Fibroblast of lung (primary cell): ENCODE measurements at regions not wholly inside any gene's neighbourhood (a gene's known extent, or its start where the extent isn't known, plus 50 kb on each side); places are given as distances from the start of the nearest gene placed in this dataset.

Experiments used
- DNase-seq, 2 donors: peaks; one replicate each; pipeline versions ENCODE4 v3.0.0 to v3.0.0-alpha.2; 2010; ENCODE audit warnings: low read depth in 2 of 2
- H2AFZ ChIP-seq: 2 replicates; pipeline ENCODE4 v1.5.1; 2012; ENCODE audit warnings: low read length, control low read depth, inconsistent platforms
- H3K27ac ChIP-seq: 2 replicates; pipeline ENCODE4 v1.5.1; 2011; ENCODE audit warnings: low read length, control low read depth; ENCODE audit not compliant: insufficient read depth
- H3K27me3 ChIP-seq: 2 replicates; pipeline ENCODE4 v1.5.1; 2011; ENCODE audit warnings: mild to moderate bottlenecking, low read length; ENCODE audit not compliant: control insufficient read depth, insufficient read depth
- H3K36me3 ChIP-seq: 2 replicates; pipeline ENCODE4 v1.5.1; 2011; ENCODE audit warnings: low read length; ENCODE audit not compliant: control insufficient read depth, insufficient read depth
- H3K4me1 ChIP-seq: 2 replicates; pipeline ENCODE4 v1.5.1; 2011; ENCODE audit warnings: low read length; ENCODE audit not compliant: control insufficient read depth, insufficient read depth; ENCODE audit errors: extremely low read depth
- H3K4me2 ChIP-seq: 2 replicates; pipeline ENCODE4 v1.5.1; 2011; ENCODE audit warnings: low read length, control low read depth; ENCODE audit not compliant: insufficient read depth; ENCODE audit errors: extremely low read depth
- H3K4me3 ChIP-seq, 4 experiments: fragments of 200-600 bp in 1 of 4; sonication (generic) in 1 of 4; replicated peaks in 1 of 4; 2 replicates each; pipeline ENCODE4 v1.5.1; 2011 to 2016; ENCODE audit warnings: low read length in 4 of 4, low read depth in 3 of 4, mild to moderate bottlenecking in 3 of 4, control low read depth in 2 of 4, inconsistent platforms in 1 of 4, mixed read lengths in 1 of 4; ENCODE audit not compliant: insufficient read depth in 1 of 4; ENCODE audit errors: control extremely low read depth in 1 of 4
- H3K79me2 ChIP-seq: 2 replicates; pipeline ENCODE4 v1.5.1; 2012; ENCODE audit warnings: mild to moderate bottlenecking, low read length, inconsistent platforms; ENCODE audit not compliant: control insufficient read depth, insufficient read depth
- H3K9ac ChIP-seq: 2 replicates; pipeline ENCODE4 v1.5.1; 2011; ENCODE audit warnings: mild to moderate bottlenecking, low read length, control low read depth; ENCODE audit not compliant: insufficient read depth
- H3K9me3 ChIP-seq: 2 replicates; pipeline ENCODE4 v1.5.1; 2012; ENCODE audit warnings: low read depth, low read length; ENCODE audit not compliant: control insufficient read depth, insufficient read depth
- H4K20me1 ChIP-seq: 2 replicates; pipeline ENCODE4 v1.5.1; 2011; ENCODE audit warnings: low read length; ENCODE audit not compliant: control insufficient read depth, insufficient read depth; ENCODE audit errors: extremely low read depth
- EZH2 ChIP-seq: IDR thresholded peaks from 2 replicates; pipeline ENCODE4 v1.5.1; 2012; ENCODE audit warnings: low read length, control low read depth, mild to moderate bottlenecking; ENCODE audit errors: missing control alignments
- TF ChIP-seq, protein P1 (sequence below), 2 donors: IDR thresholded peaks in 1 of 2; conservative IDR thresholded peaks in 1 of 2; 1 replicate in 1 of 2; 2 replicates in 1 of 2; pipeline ENCODE4 v1.5.1; 2011 to 2012; ENCODE audit warnings: low read length in 2 of 2, control low read depth in 1 of 2, inconsistent platforms in 1 of 2, low read depth in 1 of 2, mild to moderate bottlenecking in 1 of 2

DNA sequence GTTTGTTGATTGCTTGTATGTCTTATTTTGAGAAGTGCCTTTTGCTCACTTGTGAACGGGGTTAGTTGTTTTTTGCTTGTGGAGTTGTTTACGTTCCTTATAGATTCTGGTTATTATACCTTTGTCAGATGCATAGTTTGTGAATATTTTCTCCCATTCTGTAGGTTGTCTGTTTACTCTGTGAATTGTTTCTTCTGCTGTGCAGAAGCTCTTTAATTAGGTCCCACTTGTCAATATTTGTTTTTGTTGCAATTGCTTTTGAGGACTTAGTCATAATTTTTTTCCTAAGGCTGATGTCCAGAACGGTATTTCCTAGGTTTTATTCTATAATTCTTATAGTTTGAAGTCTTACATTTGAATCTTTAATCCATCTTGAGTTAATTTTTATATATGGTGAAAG, 285.3 kb upstream of the GADL1 start:
- no peak overlapping the region for H2AFZ ChIP-seq
- no peak for DNase-seq
- no peaks in the 10 kb centered on the region for H3K9me3 ChIP-seq
- H3K9ac ChIP-seq = no peak overlapping the region
- H3K27ac ChIP-seq = no peak overlapping the region
- no peaks in the 10 kb centered on the region for H3K27me3 ChIP-seq
- no peaks in the 10 kb centered on the region for H4K20me1 ChIP-seq
- no peaks in the 10 kb centered on the region for H3K4me1 ChIP-seq
- no peaks in the 10 kb centered on the region for H3K79me2 ChIP-seq
- H3K36me3 ChIP-seq = no peaks in the 10 kb centered on the region
- H3K4me3 ChIP-seq = no peak overlapping the region
- H3K4me2 ChIP-seq = no peak overlapping the region
- TF ChIP-seq, protein P1, sequence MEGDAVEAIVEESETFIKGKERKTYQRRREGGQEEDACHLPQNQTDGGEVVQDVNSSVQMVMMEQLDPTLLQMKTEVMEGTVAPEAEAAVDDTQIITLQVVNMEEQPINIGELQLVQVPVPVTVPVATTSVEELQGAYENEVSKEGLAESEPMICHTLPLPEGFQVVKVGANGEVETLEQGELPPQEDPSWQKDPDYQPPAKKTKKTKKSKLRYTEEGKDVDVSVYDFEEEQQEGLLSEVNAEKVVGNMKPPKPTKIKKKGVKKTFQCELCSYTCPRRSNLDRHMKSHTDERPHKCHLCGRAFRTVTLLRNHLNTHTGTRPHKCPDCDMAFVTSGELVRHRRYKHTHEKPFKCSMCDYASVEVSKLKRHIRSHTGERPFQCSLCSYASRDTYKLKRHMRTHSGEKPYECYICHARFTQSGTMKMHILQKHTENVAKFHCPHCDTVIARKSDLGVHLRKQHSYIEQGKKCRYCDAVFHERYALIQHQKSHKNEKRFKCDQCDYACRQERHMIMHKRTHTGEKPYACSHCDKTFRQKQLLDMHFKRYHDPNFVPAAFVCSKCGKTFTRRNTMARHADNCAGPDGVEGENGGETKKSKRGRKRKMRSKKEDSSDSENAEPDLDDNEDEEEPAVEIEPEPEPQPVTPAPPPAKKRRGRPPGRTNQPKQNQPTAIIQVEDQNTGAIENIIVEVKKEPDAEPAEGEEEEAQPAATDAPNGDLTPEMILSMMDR (conservative IDR thresholded peaks at IDR 0.05 in 1 of 2, IDR thresholded peaks at IDR 0.05 in 1 of 2; ENCODE audit: low read depth in 1 of 2, low read length in 2 of 2) = no peak
- no peak for TF ChIP-seq EZH2

GRCh38 chr3:31180274-31180673, 285.8 kb upstream of the GADL1 start:
- Histone ChIP-seq H3K9me3 (no peaks in the 10 kb centered on the region), H3K4me1 (no peaks in the 10 kb centered on the region), H3K4me2 (no peak overlapping the region), H2AFZ (no peak overlapping the region), H4K20me1 (no peaks in the 10 kb centered on the region), H3K4me3 (no peak overlapping the region), H3K79me2 (no peaks in the 10 kb centered on the region), H3K27me3 (no peaks in the 10 kb centered on the region), H3K36me3 (no peaks in the 10 kb centered on the region), H3K27ac (no peak overlapping the region), H3K9ac (no peak overlapping the region)
- TF ChIP-seq EZH2 = no peak
- TF ChIP-seq, protein P1 (conservative IDR thresholded peaks at IDR 0.05 in 1 of 2, IDR thresholded peaks at IDR 0.05 in 1 of 2; ENCODE audit: low read depth in 1 of 2, low read length in 2 of 2) = no peak
- DNase-seq = no peak

DNA sequence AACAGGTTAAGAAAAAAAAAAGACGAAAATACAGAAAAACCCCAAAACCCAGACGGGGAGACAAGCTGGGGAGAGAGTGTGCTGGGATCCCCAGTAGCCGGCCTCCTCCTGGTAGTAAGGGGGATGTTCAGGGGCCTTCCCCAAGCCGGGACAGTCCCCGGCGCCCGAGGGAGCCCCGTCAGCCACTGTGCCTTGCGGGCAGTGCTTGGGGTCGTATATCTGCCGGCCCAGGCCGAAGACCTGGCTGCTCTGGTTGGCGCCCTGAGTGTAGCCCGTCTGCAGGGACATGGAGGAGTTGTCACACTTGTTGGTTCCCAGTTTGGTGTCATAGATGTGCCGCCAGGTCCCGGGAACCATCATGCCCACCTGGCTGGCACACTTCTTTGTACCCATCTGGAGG, 287.2 kb upstream of the GADL1 start:
- Histone ChIP-seq H4K20me1 (no peaks in the 10 kb centered on the region), H3K27me3 (no peaks in the 10 kb centered on the region), H3K9ac (no peak overlapping the region), H3K4me1 (no peaks in the 10 kb centered on the region), H3K36me3 (no peaks in the 10 kb centered on the region), H2AFZ (no peak overlapping the region), H3K79me2 (no peaks in the 10 kb centered on the region), H3K27ac (no peak overlapping the region), H3K4me2 (no peak overlapping the region), H3K4me3 (no peak overlapping the region), H3K9me3 (no peaks in the 10 kb centered on the region)
- no peak for DNase-seq
- no peak for TF ChIP-seq EZH2
- TF ChIP-seq, protein P1 (conservative IDR thresholded peaks at IDR 0.05 in 1 of 2, IDR thresholded peaks at IDR 0.05 in 1 of 2; ENCODE audit: low read depth in 1 of 2, low read length in 2 of 2) = no peak
